ENCODE measurements at regions not wholly inside any gene's neighbourhood (a gene's known extent, or its start where the extent isn't known, plus 50 kb on each side); places are given as distances from the start of the nearest gene placed in this dataset.

DNA sequence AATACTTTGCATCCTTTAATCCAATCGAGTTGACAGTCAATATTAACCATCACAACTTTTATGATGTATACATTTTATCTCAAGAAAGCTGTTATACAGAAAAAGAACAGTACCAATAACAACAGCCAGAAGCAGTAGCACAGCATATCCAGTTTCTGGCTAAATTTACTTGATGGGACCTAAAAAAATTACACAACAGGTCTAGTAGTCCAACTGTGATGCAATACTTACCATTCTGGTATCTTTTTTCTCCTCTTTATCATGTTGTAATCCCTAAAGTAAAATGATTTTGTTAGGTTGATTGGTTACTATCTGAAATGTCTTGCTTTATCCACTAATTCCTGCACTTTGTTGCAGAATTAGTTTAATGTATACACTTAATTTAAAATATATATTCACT is 1150.6 kb downstream of the FAT4 start:
- Histone ChIP-seq H3K4me3 (ENCODE audit: low read length) (no peak overlapping the region), H3K4me2 (ENCODE audit: low read length) (no peak overlapping the region), H3K9me3 (ENCODE audit: control insufficient read depth, insufficient read depth, low read length) (no peaks in the 10 kb centered on the region), H3K27me3 (ENCODE audit: control insufficient read depth, low read length) (no peaks in the 10 kb centered on the region), H3K9me2 (replicated peaks; ENCODE audit: control insufficient read depth, low read length) (no peaks in the 10 kb centered on the region), H3K36me3 (ENCODE audit: control insufficient read depth, low read length) (no peaks in the 10 kb centered on the region), H3K27ac (ENCODE audit: low read depth, low read length) (no peak overlapping the region), H3K79me2 (ENCODE audit: control insufficient read depth, low read length) (no peaks in the 10 kb centered on the region), H3K4me1 (ENCODE audit: control insufficient read depth, low read length) (no peaks in the 10 kb centered on the region), H4K20me1 (ENCODE audit: control insufficient read depth, insufficient read depth, low read depth, low read length) (no peaks in the 10 kb centered on the region), H3F3A (ENCODE audit: control insufficient read depth, insufficient read depth) (no peaks in the 10 kb centered on the region)
- TF ChIP-seq, protein P1, sequence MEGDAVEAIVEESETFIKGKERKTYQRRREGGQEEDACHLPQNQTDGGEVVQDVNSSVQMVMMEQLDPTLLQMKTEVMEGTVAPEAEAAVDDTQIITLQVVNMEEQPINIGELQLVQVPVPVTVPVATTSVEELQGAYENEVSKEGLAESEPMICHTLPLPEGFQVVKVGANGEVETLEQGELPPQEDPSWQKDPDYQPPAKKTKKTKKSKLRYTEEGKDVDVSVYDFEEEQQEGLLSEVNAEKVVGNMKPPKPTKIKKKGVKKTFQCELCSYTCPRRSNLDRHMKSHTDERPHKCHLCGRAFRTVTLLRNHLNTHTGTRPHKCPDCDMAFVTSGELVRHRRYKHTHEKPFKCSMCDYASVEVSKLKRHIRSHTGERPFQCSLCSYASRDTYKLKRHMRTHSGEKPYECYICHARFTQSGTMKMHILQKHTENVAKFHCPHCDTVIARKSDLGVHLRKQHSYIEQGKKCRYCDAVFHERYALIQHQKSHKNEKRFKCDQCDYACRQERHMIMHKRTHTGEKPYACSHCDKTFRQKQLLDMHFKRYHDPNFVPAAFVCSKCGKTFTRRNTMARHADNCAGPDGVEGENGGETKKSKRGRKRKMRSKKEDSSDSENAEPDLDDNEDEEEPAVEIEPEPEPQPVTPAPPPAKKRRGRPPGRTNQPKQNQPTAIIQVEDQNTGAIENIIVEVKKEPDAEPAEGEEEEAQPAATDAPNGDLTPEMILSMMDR (IDR thresholded peaks at IDR 0.05; ENCODE audit: low read depth, low read length, poor library complexity, severe bottlenecking): no peak
- no peak for TF ChIP-seq EZH2phosphoT487 (IDR thresholded peaks at IDR 0.05; ENCODE audit: borderline replicate concordance, low read length)

DNA sequence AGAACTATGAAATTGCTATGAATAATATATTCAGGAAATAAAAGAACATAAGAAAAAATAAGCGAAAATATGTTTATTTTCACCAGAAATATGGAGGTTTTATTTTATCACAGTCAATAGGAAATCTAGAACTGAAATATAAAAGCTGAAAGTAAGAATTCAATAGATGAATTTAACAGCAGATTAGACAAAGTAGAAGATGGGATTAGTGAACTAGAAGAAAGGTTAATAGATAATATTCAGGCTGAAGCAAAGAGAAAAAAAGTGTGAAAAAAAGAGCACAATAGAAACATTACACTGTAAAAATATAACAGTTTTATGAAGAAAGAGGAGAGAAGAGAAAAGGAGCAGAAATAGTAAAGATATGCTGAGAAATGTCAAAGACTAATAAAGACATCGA is 1152.1 kb downstream of the FAT4 start:
- Histone ChIP-seq H4K20me1 (ENCODE audit: control insufficient read depth, insufficient read depth, low read depth, low read length) (no peaks in the 10 kb centered on the region), H3K79me2 (ENCODE audit: control insufficient read depth, low read length) (no peaks in the 10 kb centered on the region), H3K27me3 (ENCODE audit: control insufficient read depth, low read length) (no peaks in the 10 kb centered on the region), H3F3A (ENCODE audit: control insufficient read depth, insufficient read depth) (no peaks in the 10 kb centered on the region), H3K9me3 (ENCODE audit: control insufficient read depth, insufficient read depth, low read length) (no peaks in the 10 kb centered on the region), H3K36me3 (ENCODE audit: control insufficient read depth, low read length) (no peaks in the 10 kb centered on the region), H3K4me2 (ENCODE audit: low read length) (no peak overlapping the region), H3K27ac (ENCODE audit: low read depth, low read length) (no peak overlapping the region), H3K9me2 (replicated peaks; ENCODE audit: control insufficient read depth, low read length) (no peaks in the 10 kb centered on the region), H3K4me3 (ENCODE audit: low read length) (no peak overlapping the region), H3K4me1 (ENCODE audit: control insufficient read depth, low read length) (no peaks in the 10 kb centered on the region)
- TF ChIP-seq EZH2phosphoT487 (IDR thresholded peaks at IDR 0.05; ENCODE audit: borderline replicate concordance, low read length): no peak
- TF ChIP-seq, protein P1 (IDR thresholded peaks at IDR 0.05; ENCODE audit: low read depth, low read length, poor library complexity, severe bottlenecking): no peak

DNA sequence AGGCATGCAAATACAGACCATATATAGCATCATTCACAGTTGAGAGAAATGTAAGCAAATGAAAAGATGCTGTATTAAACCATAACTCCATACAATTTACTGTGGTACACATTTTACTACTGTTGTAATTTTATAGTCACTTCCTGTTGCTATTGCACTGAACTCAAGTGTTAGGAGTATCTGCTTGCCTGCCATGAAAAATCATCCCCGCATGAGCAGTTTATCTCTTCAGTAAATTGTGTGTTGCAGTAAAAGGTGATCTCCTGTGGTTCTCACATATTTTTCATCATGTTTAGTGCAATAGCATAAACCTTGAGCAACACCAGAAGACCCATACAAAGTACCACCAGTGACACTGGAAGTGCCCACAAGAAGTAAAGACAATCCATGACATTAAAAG is 1153.4 kb downstream of the FAT4 start:
- no peaks in the 10 kb centered on the region for H3K36me3 ChIP-seq (ENCODE audit: control insufficient read depth, low read length)
- H3F3A ChIP-seq (ENCODE audit: control insufficient read depth, insufficient read depth): no peaks in the 10 kb centered on the region
- no peaks in the 10 kb centered on the region for H3K9me2 ChIP-seq (replicated peaks; ENCODE audit: control insufficient read depth, low read length)
- no peak for TF ChIP-seq EZH2phosphoT487 (IDR thresholded peaks at IDR 0.05; ENCODE audit: borderline replicate concordance, low read length)
- TF ChIP-seq, protein P1 (IDR thresholded peaks at IDR 0.05; ENCODE audit: low read depth, low read length, poor library complexity, severe bottlenecking): no peak
- no peak overlapping the region for H3K4me3 ChIP-seq (ENCODE audit: low read length)
- no peak overlapping the region for H3K27ac ChIP-seq (ENCODE audit: low read depth, low read length)
- no peaks in the 10 kb centered on the region for H4K20me1 ChIP-seq (ENCODE audit: control insufficient read depth, insufficient read depth, low read depth, low read length)
- no peak overlapping the region for H3K4me2 ChIP-seq (ENCODE audit: low read length)
- H3K79me2 ChIP-seq (ENCODE audit: control insufficient read depth, low read length): no peaks in the 10 kb centered on the region
- no peaks in the 10 kb centered on the region for H3K9me3 ChIP-seq (ENCODE audit: control insufficient read depth, insufficient read depth, low read length)
- H3K27me3 ChIP-seq (ENCODE audit: control insufficient read depth, low read length): no peaks in the 10 kb centered on the region
- H3K4me1 ChIP-seq (ENCODE audit: control insufficient read depth, low read length): no peaks in the 10 kb centered on the region

DNA sequence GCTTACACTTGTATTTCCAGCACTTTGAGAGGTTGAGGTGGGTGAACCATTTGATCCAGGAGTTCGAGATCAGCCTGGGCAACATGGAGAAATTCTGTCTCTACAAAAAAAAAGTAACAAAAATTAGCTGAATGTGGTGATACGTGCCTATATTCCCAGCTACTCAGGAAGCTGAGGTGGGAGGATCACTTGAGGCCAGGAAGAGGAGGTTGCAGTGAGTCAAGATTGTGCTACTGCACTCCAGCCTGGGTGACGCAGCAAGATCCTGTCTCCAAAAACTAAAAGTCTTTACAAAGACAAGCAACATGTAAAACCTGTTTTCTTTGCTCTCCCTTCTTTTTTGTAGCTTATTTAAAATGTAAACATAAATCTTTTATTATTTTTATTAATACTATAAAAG is 1156.1 kb downstream of the FAT4 start:
- Histone ChIP-seq H3F3A (ENCODE audit: control insufficient read depth, insufficient read depth) (no peaks in the 10 kb centered on the region), H3K9me2 (replicated peaks; ENCODE audit: control insufficient read depth, low read length) (no peaks in the 10 kb centered on the region), H3K36me3 (ENCODE audit: control insufficient read depth, low read length) (no peaks in the 10 kb centered on the region), H3K27me3 (ENCODE audit: control insufficient read depth, low read length) (no peaks in the 10 kb centered on the region), H3K4me3 (ENCODE audit: low read length) (no peak overlapping the region), H4K20me1 (ENCODE audit: control insufficient read depth, insufficient read depth, low read depth, low read length) (no peaks in the 10 kb centered on the region), H3K4me1 (ENCODE audit: control insufficient read depth, low read length) (no peaks in the 10 kb centered on the region), H3K4me2 (ENCODE audit: low read length) (no peak overlapping the region), H3K79me2 (ENCODE audit: control insufficient read depth, low read length) (no peaks in the 10 kb centered on the region), H3K27ac (ENCODE audit: low read depth, low read length) (no peak overlapping the region), H3K9me3 (ENCODE audit: control insufficient read depth, insufficient read depth, low read length) (no peaks in the 10 kb centered on the region)
- TF ChIP-seq, protein P1 (IDR thresholded peaks at IDR 0.05; ENCODE audit: low read depth, low read length, poor library complexity, severe bottlenecking): no peak
- no peak for TF ChIP-seq EZH2phosphoT487 (IDR thresholded peaks at IDR 0.05; ENCODE audit: borderline replicate concordance, low read length)
